Thoracic aorta (tissue), 2 donors: ENCODE measurements at regions not wholly inside any gene's neighbourhood (a gene's known extent, or its start where the extent isn't known, plus 50 kb on each side); places are given as distances from the start of the nearest gene placed in this dataset.
A peak's percentile ranks its signal among the peaks of the same experiment; 100 is the strongest.

Source experiments
- ATAC-seq: fragments of 150-250 bp; one replicate; pipeline ENCODE4 v1.8.0; 2017; ENCODE audit warnings: low read depth; ENCODE audit not compliant: insufficient number of reproducible peaks, low FRiP score
- DNase-seq: peaks from one replicate; pipeline ENCODE4 v3.0.0-alpha.2; 2020; ENCODE audit warnings: low spot score
- H3K27ac ChIP-seq, 2 donors: fragments of 200-600 bp; sonication (generic); 1 replicate in 1 of 2; 2 replicates in 1 of 2; pipeline ENCODE4 v1.5.1; 2016; ENCODE audit warnings: mild to moderate bottlenecking in 2 of 2, moderate library complexity in 2 of 2
- H3K27me3 ChIP-seq: fragments of 200-600 bp; sonication (generic); replicated peaks from 2 replicates; pipeline ENCODE4 v1.6.0; 2016; ENCODE audit warnings: mild to moderate bottlenecking; ENCODE audit not compliant: insufficient read depth
- H3K36me3 ChIP-seq: fragments of 200-600 bp; sonication (generic); one replicate; pipeline ENCODE4 v1.5.1; 2016
- H3K4me1 ChIP-seq, 2 donors: fragments of 200-600 bp; sonication (generic); 1 replicate in 1 of 2; 2 replicates in 1 of 2; pipeline versions ENCODE4 v1.5.1 to v1.6.0; 2016; ENCODE audit warnings: low read depth in 2 of 2, mild to moderate bottlenecking in 1 of 2; ENCODE audit not compliant: control insufficient read depth in 1 of 2
- H3K4me3 ChIP-seq: fragments of 200-600 bp; sonication (generic); 2 replicates; pipeline ENCODE4 v1.5.1; 2016; ENCODE audit warnings: mild to moderate bottlenecking
- H3K9me3 ChIP-seq: fragments of 200-600 bp; sonication (generic); 2 replicates; pipeline ENCODE4 v1.5.1; 2016
- CTCF ChIP-seq: fragments of 200-600 bp; sonication (generic); IDR thresholded peaks from one replicate; pipeline ENCODE4 v1.5.1; 2019; ENCODE audit warnings: antibody characterized with exemption

GRCh38 chr4:54930226-54930625 lies 195.2 kb downstream of the KDR start:
- ATAC-seq (peak; percentile 45), DNase-seq (no peak)
- Histone ChIP-seq H3K9me3 (no peaks in the 10 kb centered on the region), H3K36me3 (no peaks in the 10 kb centered on the region), H3K4me3 (peak overlapping the region; percentile 21), H3K27me3 (no peaks in the 10 kb centered on the region), H3K4me1 (peaks cover 0 to 10% of the 10 kb centered on the region in 2 donors), H3K27ac (peak overlapping the region in 1 of 2 donors; percentile 48)
- TF ChIP-seq CTCF, result no peak

- Histone ChIP-seq H3K9me3 (no peaks in the 10 kb centered on the region), H3K4me3 (no peak overlapping the region), H3K4me1 (peaks cover 0 to 10% of the 10 kb centered on the region in 2 donors), H3K27me3 (no peaks in the 10 kb centered on the region), H3K27ac (no peak overlapping the region), H3K36me3 (no peaks in the 10 kb centered on the region)
- ATAC-seq (no peak), DNase-seq (no peak)
- TF ChIP-seq CTCF, result no peak
Observed at GRCh38 chr4:54929459-54929858, 195.9 kb downstream of the KDR start.

- DNase-seq, result no peak
- no peaks in the 10 kb centered on the region for H3K9me3 ChIP-seq
- no peaks in the 10 kb centered on the region for H3K36me3 ChIP-seq
- no peak for TF ChIP-seq CTCF
- H3K27me3 ChIP-seq, result no peaks in the 10 kb centered on the region
- ATAC-seq, result no peak
- peaks cover 0 to 7% of the 10 kb centered on the region in 2 donors for H3K4me1 ChIP-seq
- H3K4me3 ChIP-seq, result no peak overlapping the region
- no peak overlapping the region for H3K27ac ChIP-seq
Observed at GRCh38 chr4:54924891-54925290, 200.5 kb downstream of the KDR start.

DNA sequence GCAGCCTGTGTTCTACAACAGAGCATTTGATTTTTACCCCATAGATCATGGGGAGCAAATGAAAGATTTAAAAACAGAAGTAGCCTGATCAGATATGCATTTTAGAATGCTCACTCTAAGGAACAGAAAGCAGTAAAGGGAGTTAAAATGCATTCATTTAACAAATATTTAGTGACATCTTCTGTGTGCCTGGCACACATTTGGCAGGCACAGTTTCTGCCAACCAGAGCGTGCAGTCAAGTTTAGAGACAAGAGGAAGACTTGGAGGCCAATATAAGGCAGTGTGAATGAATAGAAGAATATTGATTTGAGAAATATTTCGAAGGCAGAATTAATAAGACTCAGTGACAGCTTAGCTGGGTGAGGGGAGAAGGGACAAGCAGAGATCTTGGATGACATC lies 210.1 kb downstream of the KDR start:
- Histone ChIP-seq H3K27ac (no peak overlapping the region), H3K27me3 (no peaks in the 10 kb centered on the region), H3K4me1 (peaks cover 7 to 24% of the 10 kb centered on the region in 2 donors), H3K4me3 (no peak overlapping the region), H3K36me3 (no peaks in the 10 kb centered on the region), H3K9me3 (no peaks in the 10 kb centered on the region)
- DNase-seq (no peak), ATAC-seq (no peak)
- TF ChIP-seq CTCF, result no peak

DNA sequence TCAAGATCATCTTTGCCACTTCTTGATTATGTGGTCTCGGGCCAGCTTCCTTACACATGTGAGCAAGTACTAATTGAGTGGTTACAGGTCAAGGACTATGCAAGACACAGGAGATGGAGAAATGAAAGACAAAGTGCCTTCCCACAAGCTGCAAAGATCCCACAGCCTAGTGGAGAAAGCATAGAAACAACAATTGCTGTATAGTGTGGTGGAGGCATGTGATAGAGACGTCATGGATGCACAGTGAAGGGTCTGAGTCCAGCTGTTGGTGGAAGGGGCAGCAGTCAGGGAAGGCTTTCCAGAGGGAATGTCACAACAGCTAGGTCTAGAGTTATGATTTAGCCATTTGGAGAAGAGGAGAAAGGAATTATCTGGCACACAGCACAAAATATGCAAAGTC lies 210.6 kb downstream of the KDR start:
- ATAC-seq, result no peak
- Histone ChIP-seq H3K27me3 (no peaks in the 10 kb centered on the region), H3K36me3 (no peaks in the 10 kb centered on the region), H3K27ac (no peak overlapping the region), H3K9me3 (no peaks in the 10 kb centered on the region), H3K4me1 (peaks cover 7 to 24% of the 10 kb centered on the region in 2 donors), H3K4me3 (no peak overlapping the region)
- DNase-seq, result no peak
- no peak for TF ChIP-seq CTCF
